NCI-H69 (cell line): ENCODE measurements at regions not wholly inside any gene's neighbourhood (a gene's known extent, or its start where the extent isn't known, plus 50 kb on each side); places are given as distances from the start of the nearest gene placed in this dataset.
"Not testable (repeated sequence)": the region's sequence is repeated elsewhere in the genome, so short reads cannot be mapped to it uniquely, and the experiment has no call there.

Experiments used
- DNase-seq: peaks from one replicate; lab custom pipeline; 2025; lab: John Stamatoyannopoulos, UW

- no peak for DNase-seq
Measured at GRCh38 chr11:116698080-116698479, 74.7 kb downstream of the BUD13 start.

- DNase-seq, result no peak
Measured at GRCh38 chr11:116697639-116698038, 75.1 kb downstream of the BUD13 start.

- peak; percentile 43 for DNase-seq
Measured at GRCh38 chr11:116697011-116697410, 75.8 kb downstream of the BUD13 start.

GRCh38 chr11:116696381-116696941 is 76.3 kb downstream of the BUD13 start:
- DNase-seq, result peak; percentile 83

GRCh38 chr11:116695657-116696254 is 77.0 kb downstream of the BUD13 start:
- DNase-seq, result no peak

GRCh38 chr11:116694815-116695590 is 77.8 kb downstream of the BUD13 start:
- no peak for DNase-seq

- DNase-seq, result no peak
Measured at GRCh38 chr11:116694349-116694725, 78.5 kb downstream of the BUD13 start.

GRCh38 chr11:116693593-116694348 is 79.0 kb downstream of the BUD13 start:
- no peak for DNase-seq

- no peak for DNase-seq
Measured at GRCh38 chr11:116693102-116693570, 79.7 kb downstream of the BUD13 start.

- DNase-seq, result no peak
Measured at GRCh38 chr11:116692318-116693101, 80.3 kb downstream of the BUD13 start.

GRCh38 chr11:116691771-116692177 is 81.0 kb downstream of the BUD13 start:
- DNase-seq, result peak; percentile 80

- DNase-seq, result no peak
Measured at GRCh38 chr11:116690611-116691010, 82.2 kb downstream of the BUD13 start.

GRCh38 chr11:116689413-116690127 is 83.2 kb downstream of the BUD13 start:
- no peak for DNase-seq

- no peak for DNase-seq
Measured at GRCh38 chr11:116688202-116688540, 84.6 kb downstream of the BUD13 start.

- DNase-seq, result peak; percentile 72
Measured at GRCh38 chr11:116687458-116688201, 85.2 kb downstream of the BUD13 start.

GRCh38 chr11:116686866-116687265 is 85.9 kb downstream of the BUD13 start:
- peak; percentile 45 for DNase-seq

GRCh38 chr11:116683982-116684381 is 88.8 kb downstream of the BUD13 start:
- DNase-seq, result no peak

GRCh38 chr11:116680349-116681125 is 92.2 kb downstream of the BUD13 start:
- no peak for DNase-seq

- no peak for DNase-seq
Measured at GRCh38 chr11:116678887-116679286, 93.9 kb downstream of the BUD13 start.

- not testable (repeated sequence) for DNase-seq
Measured at GRCh38 chr11:116667318-116667717, 105.5 kb downstream of the BUD13 start.
